Fibroblast of skin of scalp (primary cell): ENCODE measurements at regions not wholly inside any gene's neighbourhood (a gene's known extent, or its start where the extent isn't known, plus 50 kb on each side); places are given as distances from the start of the nearest gene placed in this dataset.

Source experiments
- DNase-seq: peaks from one replicate; pipeline ENCODE4 v3.0.0-alpha.2; 2013

DNA sequence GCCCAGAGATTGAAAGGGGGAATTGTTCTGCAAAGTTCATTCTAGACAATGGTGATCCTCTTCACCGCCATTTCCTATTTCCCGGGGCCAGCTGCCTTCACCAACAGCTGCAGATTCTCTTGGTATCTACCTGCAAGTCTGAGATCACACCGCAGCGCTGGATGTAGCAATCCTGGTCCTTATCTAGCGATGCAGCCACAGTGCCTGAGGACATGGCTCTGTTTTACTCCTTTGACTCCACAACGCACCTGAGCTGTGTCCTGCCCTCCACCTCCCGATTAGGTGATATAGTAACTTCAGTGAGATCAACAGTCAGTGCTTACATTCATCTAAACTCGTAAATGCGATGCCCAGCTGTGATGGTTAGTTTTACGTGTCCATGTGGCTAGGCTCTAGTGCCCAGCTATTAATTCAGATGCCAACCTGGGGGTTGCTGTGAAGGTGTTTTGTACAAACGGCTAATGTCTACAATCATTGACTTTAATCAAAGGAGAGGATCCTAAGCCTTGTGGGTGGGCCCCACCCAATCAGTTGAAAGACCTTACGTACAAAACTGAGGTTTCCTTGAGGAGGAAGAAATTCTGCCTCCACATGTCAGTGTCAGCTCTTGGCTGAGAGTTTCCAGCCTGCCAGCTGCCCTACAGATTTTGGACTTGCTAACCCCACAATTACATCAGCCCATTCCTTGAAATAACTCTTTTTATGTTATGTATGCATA lies 189.8 kb downstream of the SH3BP4 start:
- DNase-seq: no peak

DNA sequence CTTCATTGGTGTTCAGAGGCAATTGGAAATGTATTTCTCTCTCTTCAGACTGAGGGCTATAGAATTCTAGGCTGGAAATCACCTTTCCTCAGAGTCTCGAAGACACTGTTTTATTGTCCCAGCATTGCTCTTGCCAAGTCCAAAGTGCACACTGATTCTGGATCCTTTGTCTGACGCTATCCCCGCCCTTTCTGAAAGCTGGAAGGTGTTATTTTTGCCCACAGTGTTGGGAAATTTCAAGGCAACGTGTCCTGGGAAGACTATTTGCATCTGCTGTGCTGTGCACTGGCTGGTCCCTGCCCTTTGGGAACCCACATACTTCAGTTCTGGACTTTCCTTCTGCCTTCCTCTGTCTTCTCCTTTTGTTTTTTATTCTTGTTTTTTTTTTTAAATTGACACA lies 190.8 kb downstream of the SH3BP4 start:
- DNase-seq: no peak

DNA sequence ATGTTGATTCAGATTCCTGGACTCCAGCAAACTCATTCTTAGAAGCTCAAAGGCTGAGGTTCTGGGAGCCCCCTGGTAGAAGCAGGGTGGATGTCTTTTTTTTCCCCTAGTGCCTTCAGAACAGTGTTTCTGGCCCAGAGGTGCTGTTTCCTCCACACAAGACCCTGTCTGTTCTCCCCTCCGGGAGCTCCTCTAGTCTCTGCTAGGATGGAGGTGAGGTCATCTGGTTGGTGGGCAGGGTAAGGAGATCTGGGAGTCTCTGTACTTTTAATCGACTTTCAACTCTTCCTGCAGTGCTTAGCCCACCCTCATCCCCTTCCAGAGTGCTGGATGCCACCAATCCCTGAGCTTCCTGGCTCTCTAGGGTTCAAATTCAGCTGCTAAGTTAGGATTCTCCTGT lies 192.0 kb downstream of the SH3BP4 start:
- no peak for DNase-seq

DNA sequence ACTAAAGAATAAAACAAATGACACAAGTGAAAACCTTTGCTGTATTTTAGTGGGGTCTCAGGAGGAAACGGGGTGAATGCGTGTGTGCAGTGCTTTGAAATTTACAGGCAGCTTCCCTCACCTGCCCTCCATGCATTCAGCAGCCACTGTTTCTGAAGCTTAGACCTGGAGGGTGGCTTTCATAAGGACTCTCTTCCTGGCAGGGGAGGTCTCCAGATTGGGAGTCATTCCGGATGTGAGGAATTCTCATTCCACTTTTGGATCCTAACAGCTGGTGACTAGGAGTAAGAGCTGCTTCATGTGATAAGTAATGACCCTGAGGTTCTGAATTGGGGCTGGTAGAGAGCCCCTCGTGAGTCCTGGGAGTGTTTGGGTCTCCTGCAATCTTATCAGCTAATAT lies 192.5 kb downstream of the SH3BP4 start:
- no peak for DNase-seq

DNA sequence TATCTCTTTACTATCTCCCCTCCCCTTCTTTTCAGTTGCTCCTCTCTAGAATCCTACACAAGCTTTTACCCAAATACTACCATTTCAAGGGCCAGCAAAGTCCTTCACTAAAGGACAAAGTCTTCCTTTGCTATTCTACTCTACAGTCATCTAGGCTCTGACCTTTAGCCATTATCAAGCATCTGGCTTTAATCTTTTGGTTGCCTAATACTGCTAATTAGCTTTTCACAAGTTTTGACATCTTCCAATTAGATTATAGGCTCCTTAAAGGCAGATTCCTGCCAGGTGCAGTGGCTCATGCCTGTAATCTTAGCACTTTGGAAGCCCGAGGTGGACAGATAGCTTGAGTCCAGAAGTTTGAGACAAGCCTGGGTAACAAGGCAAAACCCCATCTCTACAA lies 194.4 kb downstream of the SH3BP4 start:
- DNase-seq: no peak

DNA sequence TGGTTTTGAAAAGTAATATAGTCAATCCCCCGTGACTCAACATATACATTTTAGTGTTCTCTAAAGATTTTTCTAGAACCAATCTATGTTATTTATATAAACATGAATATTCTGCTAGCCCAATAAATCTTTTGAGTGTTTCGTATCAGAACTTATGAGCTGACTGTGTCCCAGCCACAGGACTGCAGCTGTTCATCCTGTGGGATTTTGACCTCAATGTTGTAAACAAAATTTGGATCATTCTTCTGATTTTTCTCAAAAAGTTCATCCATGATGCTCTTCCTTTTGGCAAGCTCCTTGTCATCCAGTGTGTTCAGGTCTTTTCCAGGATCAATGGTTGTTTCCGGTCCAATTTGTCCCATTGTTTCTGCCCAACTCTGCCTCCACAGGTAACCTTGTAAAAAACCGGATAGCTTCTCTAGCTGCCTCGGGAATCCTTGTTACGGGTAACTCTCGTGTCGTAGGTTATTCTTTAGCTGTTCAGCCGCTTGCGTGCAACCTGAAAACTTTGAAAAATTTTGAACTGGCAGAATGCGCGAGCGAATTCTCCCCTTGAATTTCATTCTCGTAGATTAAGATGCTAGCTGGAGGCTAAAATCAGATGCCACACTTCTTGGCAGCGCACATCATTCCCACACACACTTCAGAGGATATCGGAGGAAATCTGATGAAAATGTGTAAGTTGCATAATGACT lies 195.2 kb downstream of the SH3BP4 start:
- DNase-seq: no peak

DNA sequence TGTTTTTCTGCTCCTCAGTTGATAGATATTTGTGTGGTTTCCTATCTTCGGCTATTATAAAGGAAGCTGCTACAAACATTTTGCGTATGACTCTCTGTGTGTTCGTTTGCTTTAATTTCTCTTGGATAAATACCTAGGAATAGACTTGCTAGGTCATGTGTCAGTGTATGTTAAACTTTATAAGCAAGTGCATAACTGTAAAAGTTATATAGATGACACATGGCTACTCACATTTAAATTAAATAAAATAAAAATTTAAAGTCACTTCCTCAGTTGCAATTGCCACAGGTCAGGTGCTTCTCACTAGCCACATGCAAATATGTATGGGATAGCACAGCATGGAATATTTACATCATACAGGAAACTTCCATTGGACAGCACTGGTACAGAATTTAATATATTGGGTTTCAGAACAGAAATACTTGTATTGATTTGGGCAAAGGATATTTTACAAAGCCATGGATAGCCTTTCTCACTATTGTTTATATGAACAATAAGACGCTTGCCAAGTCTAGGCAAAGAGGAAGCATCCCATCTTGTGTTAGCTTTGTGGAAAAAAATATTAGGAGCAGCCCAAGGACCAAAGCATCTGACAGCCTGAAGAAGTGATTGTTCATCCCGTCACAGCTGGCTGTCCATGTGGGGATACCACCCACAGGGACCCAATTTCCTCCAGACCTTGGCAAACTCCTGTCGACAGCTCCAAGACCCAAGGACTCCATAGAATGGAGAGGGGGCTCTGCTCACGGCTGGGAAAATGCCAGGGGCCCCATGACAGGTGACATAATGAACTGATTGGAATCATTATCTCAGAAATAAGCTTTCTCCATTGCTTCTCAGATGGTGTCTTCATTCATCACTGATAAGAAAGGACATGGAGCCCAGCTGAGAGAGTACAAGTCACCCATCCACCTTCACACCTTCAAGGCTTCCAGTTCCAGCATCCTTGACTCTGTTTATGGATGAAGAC lies 196.7 kb downstream of the SH3BP4 start:
- no peak for DNase-seq

DNA sequence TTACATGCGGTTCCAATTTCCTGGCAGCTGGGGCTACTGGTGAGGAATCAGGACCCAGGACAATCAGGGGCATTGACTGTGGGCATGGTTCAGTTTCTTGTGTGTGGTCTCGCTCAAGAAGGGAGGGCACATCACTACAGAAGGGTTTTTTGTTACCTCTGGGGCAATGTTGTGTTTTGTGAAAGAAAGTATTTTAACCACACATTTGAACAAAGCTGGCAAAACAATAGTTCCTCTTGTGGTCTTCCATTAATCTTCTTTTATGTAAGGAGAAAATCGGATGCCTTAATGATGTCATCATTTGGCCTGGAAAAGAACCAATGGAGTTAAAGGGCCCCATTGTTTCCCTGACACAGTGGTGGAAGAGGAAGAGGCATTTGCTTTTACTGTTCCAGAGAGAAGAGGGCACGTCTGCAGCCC lies 197.4 kb downstream of the SH3BP4 start:
- no peak for DNase-seq

DNA sequence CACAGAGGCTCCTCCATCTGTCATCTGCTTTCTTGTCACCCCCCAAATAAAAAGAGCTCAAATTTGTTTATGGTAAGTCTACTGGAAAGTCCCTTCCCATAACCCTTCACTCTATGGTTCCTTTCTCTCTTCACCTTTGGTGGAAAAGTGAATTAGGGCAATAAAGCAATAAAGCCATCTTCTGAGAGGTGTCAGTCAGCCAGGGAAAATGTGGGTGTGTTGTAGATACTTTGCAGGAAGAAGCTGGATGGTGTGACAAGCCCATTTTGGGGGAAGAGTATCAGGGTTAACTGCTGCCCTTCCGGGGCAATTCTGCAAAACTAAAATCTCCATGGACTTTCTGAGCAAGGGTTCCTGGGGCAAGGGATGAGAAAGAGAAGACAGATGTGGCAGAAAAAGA lies 197.9 kb downstream of the SH3BP4 start:
- no peak for DNase-seq

DNA sequence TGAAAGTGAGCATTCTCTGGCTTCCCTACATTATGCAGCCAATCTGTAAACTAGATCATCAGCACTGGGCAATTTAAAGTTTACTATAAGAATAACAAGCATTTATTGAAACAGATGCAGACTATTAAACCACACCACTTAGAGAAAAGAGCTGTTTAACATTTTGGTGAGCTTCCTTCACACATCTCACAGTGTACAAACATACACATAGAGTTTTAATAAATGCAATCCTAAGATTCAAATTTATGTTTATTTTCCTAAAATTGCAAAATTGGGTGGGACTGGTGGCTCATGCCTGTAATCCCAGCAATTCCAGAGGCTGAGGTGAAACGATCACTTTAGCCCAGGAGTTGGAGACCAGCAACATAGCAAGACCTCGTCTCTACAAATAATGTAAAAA lies 199.3 kb downstream of the SH3BP4 start:
- no peak for DNase-seq

DNA sequence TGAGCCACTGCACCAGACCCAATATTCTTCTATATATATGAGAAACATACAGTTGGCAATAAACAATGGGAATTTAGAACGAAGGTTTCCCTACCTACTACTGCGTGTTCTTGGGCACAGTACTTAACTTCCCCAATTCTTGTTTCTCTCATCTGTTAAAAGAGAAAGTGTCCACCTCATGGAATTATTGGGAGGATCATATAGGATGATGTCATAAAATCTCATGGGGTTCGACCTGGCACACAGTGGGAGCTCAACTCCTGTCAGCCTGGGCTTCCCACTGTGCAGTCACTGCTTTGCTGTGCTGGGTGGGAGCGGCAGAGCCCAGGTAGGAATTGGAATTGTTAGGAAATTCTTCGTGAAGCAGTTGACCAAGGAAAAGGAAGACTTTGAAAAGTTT lies 203.3 kb downstream of the SH3BP4 start:
- DNase-seq: no peak

DNA sequence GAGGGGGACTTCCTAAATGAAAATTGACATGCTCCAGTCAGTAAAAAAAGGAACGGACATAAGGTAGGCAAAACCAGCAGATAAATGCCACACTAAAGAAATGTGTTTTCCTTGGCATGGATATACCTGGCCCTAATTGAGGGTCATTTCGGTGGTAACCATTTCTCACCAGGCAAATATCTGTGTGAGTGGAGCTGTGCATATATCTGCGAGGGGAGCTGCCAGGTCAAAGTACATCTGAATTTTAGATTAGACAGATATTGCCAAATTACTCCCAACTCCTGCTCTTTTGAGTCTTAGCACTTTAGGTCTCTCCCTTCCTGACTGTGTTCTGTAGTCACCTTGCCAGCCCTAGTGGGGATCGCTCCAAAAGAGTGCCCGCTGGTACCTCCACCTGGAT lies 204.2 kb downstream of the SH3BP4 start:
- DNase-seq: no peak

DNA sequence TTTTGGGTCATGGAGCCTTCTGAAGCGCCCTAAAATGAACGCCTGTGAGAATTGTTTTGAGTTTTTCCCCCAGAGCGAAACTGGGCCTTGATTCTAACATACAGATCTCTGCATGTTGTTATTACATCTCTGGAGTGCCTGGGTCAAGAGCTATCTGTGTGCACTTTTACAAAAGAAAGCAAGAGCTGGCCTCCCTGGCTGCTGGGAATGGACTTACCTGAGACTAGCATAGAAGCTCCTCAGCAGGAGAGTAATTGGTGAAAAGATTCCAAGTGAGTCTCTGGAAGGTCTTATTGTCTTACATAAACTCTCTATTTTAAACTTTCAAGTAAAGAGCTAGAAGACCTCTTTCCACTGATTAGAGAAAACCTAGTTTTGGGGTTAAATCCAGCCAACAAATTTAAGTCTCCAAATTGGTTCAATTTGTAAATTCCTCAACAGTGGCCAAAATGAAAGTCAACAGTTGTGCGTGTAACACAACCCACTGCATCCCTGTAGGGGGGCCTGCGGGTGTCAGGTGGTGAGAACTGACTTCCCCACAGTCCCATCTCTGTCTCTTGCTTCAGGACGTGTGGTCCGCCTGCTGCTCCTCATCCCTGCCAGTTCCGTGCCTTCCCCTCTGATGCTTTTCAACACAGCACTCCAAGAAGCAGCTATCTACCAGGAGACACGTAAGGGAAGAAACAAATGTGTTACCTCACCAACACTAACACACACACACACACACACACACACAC lies 206.1 kb downstream of the SH3BP4 start:
- DNase-seq: no peak

DNA sequence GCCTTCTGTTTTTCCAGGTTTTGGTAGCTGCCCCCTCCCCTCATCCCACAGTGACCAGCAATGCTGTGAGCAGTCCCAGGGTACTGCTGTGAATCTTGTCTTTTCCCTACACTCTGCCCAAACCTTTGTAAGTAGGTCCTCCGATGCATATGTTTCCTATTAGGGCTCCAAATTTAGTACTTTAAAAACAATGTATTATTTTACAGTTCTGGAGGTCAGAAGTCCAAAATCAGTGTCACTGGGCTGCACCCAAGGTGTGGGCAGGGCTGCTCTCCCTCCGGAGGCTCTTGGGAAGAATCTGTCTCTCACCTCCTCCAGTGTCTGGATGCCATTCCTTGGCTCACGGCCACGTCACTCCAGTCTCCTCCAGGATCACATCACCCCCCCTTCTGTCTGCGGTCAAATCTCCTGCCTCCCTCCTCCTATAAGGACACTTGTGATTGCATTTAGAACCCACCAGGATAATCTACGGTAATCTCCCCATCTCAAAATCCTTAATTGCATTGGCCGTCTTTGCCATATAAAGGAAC lies 208.5 kb downstream of the SH3BP4 start:
- DNase-seq: peak; percentile 63

DNA sequence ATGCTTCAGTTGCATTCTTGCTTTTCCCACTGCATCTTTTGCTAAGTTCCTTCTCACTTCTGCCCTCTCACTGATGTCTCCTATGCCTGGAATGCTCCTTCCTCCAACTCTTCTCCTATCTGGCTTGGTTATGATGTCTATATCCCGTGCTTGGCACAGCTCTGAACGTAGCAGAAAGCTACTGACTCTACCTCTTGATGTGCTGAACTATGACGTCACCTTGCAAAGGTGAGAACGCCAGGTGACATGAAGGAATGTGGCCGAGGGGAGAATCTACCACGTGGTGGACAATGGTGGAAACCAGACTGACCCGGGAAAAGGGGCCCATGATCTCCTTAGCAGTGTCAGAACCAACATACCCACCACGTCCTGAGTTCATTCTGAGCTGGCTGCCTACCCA lies 209.7 kb downstream of the SH3BP4 start:
- no peak for DNase-seq

DNA sequence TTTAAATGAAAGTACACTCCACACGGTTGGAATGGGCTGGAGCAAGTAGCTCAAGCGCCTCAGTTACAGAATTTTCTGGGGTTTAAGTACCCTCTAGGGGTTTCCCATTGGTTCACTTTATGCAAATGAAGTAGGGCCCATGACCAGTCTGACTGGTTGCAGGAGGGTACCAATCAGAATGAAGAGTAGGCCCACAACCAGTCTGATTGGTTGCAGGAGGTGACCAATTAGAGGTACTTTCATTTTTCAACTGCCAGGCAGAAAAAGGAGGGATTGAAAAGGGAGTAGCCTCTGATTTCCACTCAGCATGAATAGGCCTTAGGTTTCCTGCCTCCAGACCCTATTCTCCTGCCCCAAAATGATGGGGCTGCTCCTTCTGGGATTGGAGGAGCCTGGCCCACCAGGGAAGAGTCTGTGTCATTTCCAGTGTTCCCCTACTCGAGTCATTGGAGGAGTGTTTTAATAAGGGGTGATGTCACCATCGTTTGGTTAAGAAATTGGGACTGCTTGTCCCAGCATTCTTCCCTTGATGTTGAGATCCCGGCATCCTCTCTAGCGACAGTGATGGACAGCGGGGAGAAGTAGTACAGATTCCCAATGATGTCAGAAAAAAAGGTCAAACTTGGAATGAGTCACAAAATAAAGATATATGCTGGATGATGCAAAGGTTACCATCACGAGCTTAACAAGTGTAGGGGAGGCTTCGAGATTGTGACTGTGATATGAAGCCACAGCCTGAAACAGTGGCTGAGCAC lies 210.4 kb downstream of the SH3BP4 start:
- DNase-seq: peak; percentile 42

DNA sequence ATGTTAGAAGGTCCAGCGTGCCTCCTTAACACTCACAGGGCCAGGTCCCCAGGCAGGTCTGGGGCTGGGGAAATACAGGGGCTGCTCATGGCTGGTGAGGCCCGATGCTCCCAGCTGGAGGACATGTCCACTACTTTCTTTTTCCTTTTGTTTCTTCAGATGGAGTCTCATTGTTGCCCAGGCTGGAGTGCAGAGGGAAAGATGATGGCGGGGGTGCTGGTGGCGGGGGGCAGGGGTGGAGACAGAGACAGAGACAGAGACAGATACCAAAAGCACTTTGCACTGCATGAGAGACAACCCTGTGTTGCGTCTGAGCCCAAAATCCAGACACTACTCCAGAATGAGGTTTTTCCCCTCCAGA lies 211.0 kb downstream of the SH3BP4 start:
- no peak for DNase-seq

DNA sequence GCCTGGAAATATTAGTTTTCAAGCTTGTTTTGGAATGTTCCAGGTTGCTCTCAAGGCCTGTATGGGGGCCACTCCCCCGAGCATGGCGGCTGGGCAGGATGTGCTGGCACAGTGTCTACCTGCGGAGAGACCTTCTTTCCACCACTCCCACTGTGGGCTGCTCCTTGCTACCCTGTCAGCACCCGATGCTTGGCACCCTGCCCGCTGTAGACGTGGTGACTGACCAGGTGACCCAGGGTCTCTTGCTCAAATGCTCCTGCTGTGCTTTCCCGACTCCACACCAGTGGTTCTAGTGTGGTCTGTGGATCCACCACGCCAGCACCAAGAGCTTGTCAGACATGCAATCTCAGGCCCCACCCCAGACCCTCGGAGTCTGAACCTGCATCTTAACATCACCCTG lies 213.3 kb downstream of the SH3BP4 start:
- no peak for DNase-seq

DNA sequence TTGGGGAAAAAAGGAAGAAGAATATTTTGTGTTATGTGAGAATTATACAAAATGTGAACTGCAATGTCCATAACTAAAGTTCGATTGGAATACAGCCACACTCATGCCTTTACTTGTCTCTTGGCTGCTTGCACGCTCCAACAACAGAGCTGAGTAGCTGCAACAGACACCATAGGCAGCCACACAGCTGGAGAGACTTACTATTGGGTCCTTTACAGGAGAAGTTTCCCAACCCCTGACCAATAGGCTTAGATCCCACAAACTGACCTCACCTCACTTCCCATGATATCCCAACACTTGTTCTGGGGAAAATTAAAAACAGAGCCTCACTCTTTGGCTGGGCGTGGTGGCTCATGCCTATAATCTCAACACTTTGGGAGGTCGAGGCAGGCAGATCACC lies 213.8 kb downstream of the SH3BP4 start:
- no peak for DNase-seq

DNA sequence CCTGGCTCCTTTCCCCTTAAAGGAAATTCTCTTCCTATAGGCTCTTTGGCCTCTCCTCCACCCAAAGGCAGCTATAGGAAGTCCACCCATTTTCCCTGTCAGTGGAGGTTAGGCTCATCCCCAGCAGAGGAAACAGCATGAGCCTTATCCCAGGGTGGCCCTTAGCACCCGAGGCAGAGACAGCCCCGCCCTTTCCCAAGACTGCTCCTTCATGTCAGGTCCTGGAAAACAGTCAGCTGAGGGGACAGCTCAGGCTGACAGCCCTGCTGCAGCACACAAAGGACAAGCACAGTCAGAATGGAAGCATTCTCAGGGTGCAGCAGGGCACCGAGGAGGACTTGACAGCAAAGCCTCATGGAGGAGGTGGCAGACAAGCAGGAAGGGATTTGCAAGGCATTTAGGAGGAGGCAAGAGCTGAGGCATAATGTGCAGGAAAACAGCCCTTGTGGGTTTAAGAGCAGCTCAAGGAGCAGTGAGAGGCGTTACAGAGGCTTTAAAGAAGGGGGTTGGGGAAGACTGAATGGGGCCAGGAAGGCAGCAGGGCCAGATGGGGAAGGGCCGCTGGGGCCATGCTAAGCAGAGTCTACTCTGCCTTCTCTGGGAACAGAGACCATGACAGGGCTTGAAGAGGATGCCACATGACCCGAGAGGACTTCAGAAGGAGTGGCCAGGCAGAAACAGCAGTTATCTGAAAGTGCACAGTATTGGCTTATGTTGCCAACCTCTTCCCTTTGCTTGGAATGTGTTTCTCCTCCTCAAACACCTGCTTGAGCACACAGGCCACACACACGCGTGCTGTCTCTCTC lies 216.6 kb downstream of the SH3BP4 start:
- DNase-seq: no peak

DNA sequence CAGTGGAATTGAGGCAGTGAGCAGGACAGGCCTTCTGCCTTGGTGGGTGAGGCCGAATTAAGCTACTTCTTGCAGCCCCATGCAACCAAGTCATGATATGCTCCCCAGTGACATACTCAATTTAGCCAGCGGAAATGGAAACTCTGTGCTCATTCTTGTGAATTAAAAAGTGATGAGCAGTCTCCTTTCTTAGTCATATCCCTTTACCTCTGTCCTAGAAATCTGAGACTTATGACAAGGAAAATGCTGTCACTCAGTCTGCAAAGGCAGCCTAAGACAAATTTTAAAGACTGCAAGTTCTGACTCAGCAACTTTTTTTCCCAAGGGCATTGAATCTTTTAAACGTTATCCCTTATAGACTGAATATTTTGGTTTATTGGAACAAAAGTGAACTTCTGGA lies 218.2 kb downstream of the SH3BP4 start:
- peak; percentile 90 for DNase-seq
